PFSK-1 (cell line): ENCODE measurements at regions not wholly inside any gene's neighbourhood (a gene's known extent, or its start where the extent isn't known, plus 50 kb on each side); places are given as distances from the start of the nearest gene placed in this dataset.

ENCODE experiments used
- FOXP2 ChIP-seq: optimal IDR thresholded peaks from 2 replicates; pipeline ENCODE3; 2011; ENCODE audit warnings: borderline replicate concordance, control low read depth, inconsistent platforms; ENCODE audit not compliant: insufficient read depth; ENCODE audit errors: extremely low read length, extremely low read depth
- POLR2AphosphoS5 ChIP-seq: IDR thresholded peaks from 2 replicates; pipeline ENCODE4 v1.6.1; 2012; ENCODE audit warnings: low read depth, mild to moderate bottlenecking, control low read depth, low read length, moderate library complexity
- REST ChIP-seq, 2 experiments: IDR thresholded peaks; 2 replicates each; pipeline versions ENCODE4 v1.6.1 to v1.8.0; 2011 to 2012; ENCODE audit warnings: low read depth in 2 of 2, low read length in 2 of 2, control low read depth in 1 of 2, inconsistent platforms in 1 of 2, mild to moderate bottlenecking in 1 of 2, moderate library complexity in 1 of 2; ENCODE audit not compliant: insufficient read depth in 1 of 2
- SIN3A ChIP-seq: IDR thresholded peaks from 2 replicates; pipeline ENCODE4 v1.6.1; 2012; ENCODE audit warnings: mild to moderate bottlenecking, low read length, moderate library complexity, borderline replicate concordance; ENCODE audit not compliant: insufficient read depth
- TAF1 ChIP-seq: IDR thresholded peaks from 2 replicates; pipeline ENCODE4 v1.6.1; 2012; ENCODE audit warnings: low read length, control low read depth, borderline replicate concordance; ENCODE audit not compliant: insufficient read depth

- no peak for TF ChIP-seq SIN3A
- no peak for TF ChIP-seq FOXP2
- TF ChIP-seq TAF1: no peak
Measured at GRCh38 chr3:110504401-110504800, 567.2 kb upstream of the NECTIN3 start.

- no peak for TF ChIP-seq TAF1
- TF ChIP-seq FOXP2: no peak
- no peak for TF ChIP-seq POLR2AphosphoS5
- TF ChIP-seq REST (IDR thresholded peaks at IDR 0.05; ENCODE audit: insufficient read depth in 1 of 2, low read depth in 2 of 2, low read length in 2 of 2): no peak
- TF ChIP-seq SIN3A: no peak
Measured at GRCh38 chr3:110504901-110505300, 566.7 kb upstream of the NECTIN3 start.

- TF ChIP-seq FOXP2 (no peak), REST (IDR thresholded peaks at IDR 0.05; ENCODE audit: insufficient read depth in 1 of 2, low read depth in 2 of 2, low read length in 2 of 2) (no peak), POLR2AphosphoS5 (no peak), TAF1 (no peak), SIN3A (no peak)
Measured at GRCh38 chr3:110506890-110507289, 564.7 kb upstream of the NECTIN3 start.

GRCh38 chr3:110512961-110513360 lies 558.7 kb upstream of the NECTIN3 start:
- TF ChIP-seq FOXP2 (no peak), SIN3A (no peak), TAF1 (no peak)

GRCh38 chr3:110518031-110518430 lies 553.6 kb upstream of the NECTIN3 start:
- no peak for TF ChIP-seq FOXP2
- TF ChIP-seq REST (IDR thresholded peaks at IDR 0.05; ENCODE audit: insufficient read depth in 1 of 2, low read depth in 2 of 2, low read length in 2 of 2): no peak
- TF ChIP-seq SIN3A: no peak
- TF ChIP-seq TAF1: no peak
- TF ChIP-seq POLR2AphosphoS5: no peak

GRCh38 chr3:110519071-110519470 lies 552.5 kb upstream of the NECTIN3 start:
- TF ChIP-seq REST (IDR thresholded peaks at IDR 0.05; ENCODE audit: insufficient read depth in 1 of 2, low read depth in 2 of 2, low read length in 2 of 2): no peak
